Left ventricle myocardium inferior (tissue), 1 donor: ENCODE measurements at regions not wholly inside any gene's neighbourhood (a gene's known extent, or its start where the extent isn't known, plus 50 kb on each side); places are given as distances from the start of the nearest gene placed in this dataset.

ENCODE experiments used
- DNase-seq: peaks from one replicate; pipeline ENCODE4 v3.0.0-alpha.2; 2020
- H3K27ac ChIP-seq: fragments of 200-600 bp; replicated peaks from 2 replicates; pipeline ENCODE4 v1.8.0; 2021
- H3K27me3 ChIP-seq: fragments of 200-600 bp; 2 replicates; pipeline ENCODE4 v1.8.0; 2021; ENCODE audit warnings: low read depth
- H3K36me3 ChIP-seq: fragments of 200-600 bp; 2 replicates; pipeline ENCODE4 v1.8.0; 2021
- H3K4me1 ChIP-seq: fragments of 200-600 bp; 2 replicates; pipeline ENCODE4 v1.8.0; 2021
- H3K4me3 ChIP-seq: fragments of 200-600 bp; 2 replicates; pipeline ENCODE4 v1.8.0; 2021; ENCODE audit warnings: mild to moderate bottlenecking, moderate library complexity
- H3K9me3 ChIP-seq: fragments of 200-600 bp; replicated peaks from 2 replicates; pipeline ENCODE4 v1.8.0; 2021
- intact Hi-C: fragments of 100-400 bp; cut with micrococcal nuclease; formaldehyde crosslinking; loops from one replicate; pipeline ENCODE4 v1.11.0; 2022
- TF ChIP-seq, protein P1 (sequence below): fragments of 200-600 bp; IDR thresholded peaks from 2 replicates; pipeline ENCODE4 v1.8.0; 2021; ENCODE audit warnings: antibody characterized with exemption, mild to moderate bottlenecking, borderline replicate concordance
- donor health status: DM: no; HTN: yes; CAD: no; lungs with severe emphysema.

DNA sequence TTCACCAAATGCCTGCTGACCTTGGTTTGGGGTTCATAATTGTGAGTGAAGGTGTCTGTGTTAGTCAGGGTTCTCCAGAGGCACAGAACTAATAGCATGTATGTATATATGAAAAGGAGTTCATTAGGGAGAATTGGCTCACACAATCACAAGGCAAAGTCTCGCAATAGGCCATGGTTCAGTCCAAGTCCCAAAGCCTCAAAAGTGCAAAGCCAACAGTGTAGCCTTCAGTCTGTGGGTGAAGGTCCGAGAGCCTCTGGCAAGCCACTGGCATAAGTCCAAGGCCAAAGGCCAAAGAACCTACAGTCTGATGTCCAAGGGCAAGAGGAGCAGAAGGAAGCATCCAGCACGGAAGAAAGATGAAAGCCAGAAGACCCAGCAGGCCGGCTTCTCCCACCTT lies 257.6 kb upstream of the SHH start:
- TF ChIP-seq, protein P1, sequence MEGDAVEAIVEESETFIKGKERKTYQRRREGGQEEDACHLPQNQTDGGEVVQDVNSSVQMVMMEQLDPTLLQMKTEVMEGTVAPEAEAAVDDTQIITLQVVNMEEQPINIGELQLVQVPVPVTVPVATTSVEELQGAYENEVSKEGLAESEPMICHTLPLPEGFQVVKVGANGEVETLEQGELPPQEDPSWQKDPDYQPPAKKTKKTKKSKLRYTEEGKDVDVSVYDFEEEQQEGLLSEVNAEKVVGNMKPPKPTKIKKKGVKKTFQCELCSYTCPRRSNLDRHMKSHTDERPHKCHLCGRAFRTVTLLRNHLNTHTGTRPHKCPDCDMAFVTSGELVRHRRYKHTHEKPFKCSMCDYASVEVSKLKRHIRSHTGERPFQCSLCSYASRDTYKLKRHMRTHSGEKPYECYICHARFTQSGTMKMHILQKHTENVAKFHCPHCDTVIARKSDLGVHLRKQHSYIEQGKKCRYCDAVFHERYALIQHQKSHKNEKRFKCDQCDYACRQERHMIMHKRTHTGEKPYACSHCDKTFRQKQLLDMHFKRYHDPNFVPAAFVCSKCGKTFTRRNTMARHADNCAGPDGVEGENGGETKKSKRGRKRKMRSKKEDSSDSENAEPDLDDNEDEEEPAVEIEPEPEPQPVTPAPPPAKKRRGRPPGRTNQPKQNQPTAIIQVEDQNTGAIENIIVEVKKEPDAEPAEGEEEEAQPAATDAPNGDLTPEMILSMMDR = no peak
- Histone ChIP-seq H3K4me1 (no peaks in the 10 kb centered on the region), H3K36me3 (no peaks in the 10 kb centered on the region), H3K4me3 (no peak overlapping the region), H3K27ac (no peak overlapping the region), H3K9me3 (no peaks in the 10 kb centered on the region), H3K27me3 (peaks cover 76% of the 10 kb centered on the region)
- DNase-seq = no peak
- intact Hi-C loops = no loop called here

DNA sequence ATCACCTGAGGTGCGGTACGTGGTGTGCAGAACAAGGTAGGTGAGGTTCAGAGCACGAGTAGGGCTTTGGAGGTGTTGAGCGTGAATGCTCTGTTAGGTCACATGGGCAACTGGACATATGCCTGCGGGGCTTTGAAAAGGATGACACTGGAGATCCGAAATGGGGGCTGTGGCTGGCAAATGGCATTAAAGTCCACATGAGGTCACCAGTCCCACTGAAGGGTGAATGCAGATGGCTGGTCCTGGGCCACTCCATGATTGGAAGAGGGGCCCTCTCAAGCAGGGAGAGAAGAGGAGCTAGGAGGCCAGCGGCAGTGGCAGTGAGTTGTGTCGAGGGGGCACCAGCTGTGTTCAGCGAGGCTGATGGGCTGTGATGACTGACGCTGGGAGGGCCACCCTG lies 254.9 kb upstream of the SHH start:
- H3K4me1 ChIP-seq = no peaks in the 10 kb centered on the region
- intact Hi-C loops = no loop called here
- H3K9me3 ChIP-seq = no peaks in the 10 kb centered on the region
- no peak overlapping the region for H3K4me3 ChIP-seq
- H3K27ac ChIP-seq = no peak overlapping the region
- no peak for DNase-seq
- TF ChIP-seq, protein P1 = no peak
- peaks cover 71% of the 10 kb centered on the region for H3K27me3 ChIP-seq
- H3K36me3 ChIP-seq = no peaks in the 10 kb centered on the region

DNA sequence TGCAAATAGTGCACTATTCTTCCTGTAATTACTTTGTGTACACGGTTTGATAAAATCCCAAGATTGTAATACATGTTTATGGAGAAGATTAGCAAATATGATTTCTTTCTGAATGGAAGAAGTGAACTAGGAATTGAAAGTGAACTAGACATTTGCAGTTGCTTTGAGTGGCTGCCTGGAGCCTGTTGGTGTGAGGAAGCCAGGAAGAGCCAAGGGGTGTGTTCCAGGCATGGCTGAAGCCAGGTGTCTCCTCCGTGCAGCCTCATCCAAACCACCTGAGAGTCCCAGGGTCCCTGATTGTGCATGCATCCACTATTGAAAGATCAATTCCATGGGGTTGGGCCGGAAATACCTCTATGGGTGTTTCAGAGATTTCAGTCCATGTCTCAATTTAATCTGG lies 253.1 kb upstream of the SHH start:
- Histone ChIP-seq H3K36me3 (no peaks in the 10 kb centered on the region), H3K9me3 (no peaks in the 10 kb centered on the region), H3K27me3 (peaks cover 65% of the 10 kb centered on the region), H3K4me3 (no peak overlapping the region), H3K4me1 (no peaks in the 10 kb centered on the region), H3K27ac (no peak overlapping the region)
- TF ChIP-seq, protein P1 = no peak
- intact Hi-C loops = no loop called here
- DNase-seq = no peak

DNA sequence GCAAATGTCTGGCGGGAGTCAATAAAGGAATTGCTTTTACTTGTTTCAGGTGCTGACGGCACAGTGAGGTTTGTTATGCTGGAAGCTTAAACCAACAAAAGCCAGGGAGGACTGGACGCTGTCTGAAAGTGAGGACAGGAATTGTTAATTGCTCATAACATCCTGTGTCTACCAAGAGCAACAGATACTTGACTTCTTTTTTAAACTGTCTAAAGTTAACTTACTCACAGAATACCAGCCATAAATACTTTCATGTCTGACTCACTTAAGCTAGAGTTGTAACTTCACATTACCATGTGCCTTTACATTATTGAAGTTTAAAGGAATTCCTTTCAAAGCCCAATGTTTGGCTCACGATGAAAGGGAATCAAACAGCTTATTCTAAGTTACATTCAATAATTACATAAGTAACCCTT lies 252.7 kb upstream of the SHH start:
- H3K9me3 ChIP-seq = no peaks in the 10 kb centered on the region
- no peak for DNase-seq
- H3K36me3 ChIP-seq = no peaks in the 10 kb centered on the region
- H3K27ac ChIP-seq = no peak overlapping the region
- H3K4me1 ChIP-seq = no peaks in the 10 kb centered on the region
- peaks cover 63% of the 10 kb centered on the region for H3K27me3 ChIP-seq
- intact Hi-C loops = no loop called here
- TF ChIP-seq, protein P1 = no peak
- H3K4me3 ChIP-seq = no peak overlapping the region

DNA sequence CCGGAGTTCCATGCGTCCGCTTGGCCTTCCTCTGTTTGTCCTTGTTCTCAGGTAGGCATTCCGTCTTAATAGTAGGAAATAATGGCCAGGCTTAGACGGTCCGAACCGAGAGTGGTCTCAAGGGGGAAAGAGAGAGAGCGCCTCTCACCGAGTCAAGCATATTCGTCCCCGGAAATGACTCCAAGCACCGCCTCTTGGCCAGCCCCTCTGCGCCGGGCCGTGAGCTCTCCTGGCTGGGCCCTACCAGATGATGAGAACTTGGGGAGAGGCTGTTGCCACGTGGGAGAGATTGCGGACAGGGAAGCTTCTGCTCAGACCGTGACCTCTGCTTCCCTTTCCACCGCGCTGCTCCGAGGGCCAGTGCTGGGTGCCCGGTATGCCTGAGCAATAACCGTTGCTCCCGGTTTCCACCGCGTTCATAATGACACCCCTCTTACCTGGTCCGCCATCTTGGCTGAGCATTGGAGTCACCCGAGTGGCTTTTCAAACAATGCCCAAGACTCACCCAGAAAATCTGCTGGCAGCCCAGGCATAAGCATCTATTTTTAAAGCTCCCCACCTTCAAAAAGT lies 251.1 kb upstream of the SHH start:
- intact Hi-C loops = no loop called here
- TF ChIP-seq, protein P1 = no peak
- Histone ChIP-seq H3K4me1 (no peaks in the 10 kb centered on the region), H3K36me3 (no peaks in the 10 kb centered on the region), H3K4me3 (no peak overlapping the region), H3K9me3 (no peaks in the 10 kb centered on the region), H3K27ac (no peak overlapping the region), H3K27me3 (peaks cover 66% of the 10 kb centered on the region)
- DNase-seq = no peak
